LHCN-M2 (cell line): ENCODE measurements at regions not wholly inside any gene's neighbourhood (a gene's known extent, or its start where the extent isn't known, plus 50 kb on each side); places are given as distances from the start of the nearest gene placed in this dataset.
"Not testable (repeated sequence)": the region's sequence is repeated elsewhere in the genome, so short reads cannot be mapped to it uniquely, and the experiment has no call there.

ENCODE experiments used
- DNase-seq: peaks from one replicate; pipeline ENCODE4 v3.0.0-alpha.2; 2012; ENCODE audit warnings: low read depth

DNA sequence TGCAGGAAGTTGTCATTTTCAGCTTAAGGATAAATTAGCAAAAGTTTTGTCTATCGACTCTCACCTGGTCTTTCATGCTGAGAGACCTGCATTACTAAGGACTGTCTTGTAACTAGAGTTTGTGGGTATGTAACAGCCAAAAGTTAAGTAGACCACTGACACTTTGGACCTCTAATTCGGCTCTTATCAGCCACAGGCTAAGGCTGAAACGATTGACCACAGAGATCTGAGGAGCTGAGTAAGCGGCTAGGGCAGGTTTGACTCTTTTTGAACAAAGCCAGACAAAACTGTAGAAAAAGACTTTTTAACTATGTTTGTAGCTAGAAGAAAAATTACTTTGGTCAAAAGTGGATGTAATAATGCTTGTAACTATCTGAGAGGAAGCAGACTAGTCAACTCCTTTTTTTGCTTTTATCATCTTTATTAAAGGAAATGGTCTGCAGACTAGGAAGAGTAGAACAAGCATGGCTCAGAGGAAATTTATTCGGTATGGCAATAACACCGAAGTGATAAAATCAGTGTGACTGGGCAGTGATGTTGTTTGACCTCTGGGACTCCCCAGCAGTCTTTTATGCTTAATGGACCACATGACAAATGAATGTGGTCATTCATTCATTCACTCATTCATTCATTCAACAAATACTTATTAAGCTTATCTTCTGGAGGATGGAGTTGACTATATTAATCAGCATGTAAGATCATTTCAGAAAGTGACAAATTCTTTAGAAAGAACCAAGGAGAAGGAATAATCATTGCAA, 725.0 kb upstream of the HS3ST5 start:
- no peak for DNase-seq

DNA sequence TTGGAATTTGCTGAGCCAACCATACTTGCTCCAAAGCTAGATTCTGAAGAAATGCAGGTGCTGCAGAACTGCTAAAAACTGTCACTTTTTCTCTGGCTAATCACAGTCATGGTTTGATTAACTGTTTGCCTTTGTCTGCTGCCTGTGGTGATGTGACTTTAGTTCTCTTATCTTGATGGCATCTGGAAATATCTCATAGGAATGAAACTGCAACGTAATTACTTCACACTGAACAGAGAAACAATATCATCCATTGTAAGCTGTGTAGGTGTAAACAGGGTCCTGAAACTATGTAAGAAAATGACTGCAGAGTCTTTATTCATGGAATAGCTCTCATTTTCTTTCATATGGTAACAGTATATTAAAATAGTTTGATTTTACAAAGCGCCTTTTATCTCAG, 721.9 kb upstream of the HS3ST5 start:
- DNase-seq, result no peak

DNA sequence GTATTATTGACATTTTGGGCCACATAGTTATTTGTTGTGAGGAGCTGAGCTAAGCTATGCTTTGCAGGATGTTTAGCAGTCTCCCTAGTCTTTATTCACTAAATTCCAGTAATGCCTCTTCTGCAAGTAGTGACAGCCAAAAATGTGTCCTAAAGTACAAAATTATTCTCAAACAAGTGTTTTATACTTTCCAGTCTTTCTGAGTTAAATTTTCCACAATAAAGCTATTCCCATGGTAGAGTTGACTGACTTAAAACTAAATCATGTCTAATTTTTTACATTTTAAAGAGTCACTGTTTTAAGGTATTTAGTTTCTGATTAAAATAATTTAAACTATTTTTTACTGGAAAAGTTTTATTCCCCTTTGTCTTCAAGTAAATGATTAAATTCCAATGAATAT, 717.8 kb upstream of the HS3ST5 start:
- DNase-seq, result no peak

DNA sequence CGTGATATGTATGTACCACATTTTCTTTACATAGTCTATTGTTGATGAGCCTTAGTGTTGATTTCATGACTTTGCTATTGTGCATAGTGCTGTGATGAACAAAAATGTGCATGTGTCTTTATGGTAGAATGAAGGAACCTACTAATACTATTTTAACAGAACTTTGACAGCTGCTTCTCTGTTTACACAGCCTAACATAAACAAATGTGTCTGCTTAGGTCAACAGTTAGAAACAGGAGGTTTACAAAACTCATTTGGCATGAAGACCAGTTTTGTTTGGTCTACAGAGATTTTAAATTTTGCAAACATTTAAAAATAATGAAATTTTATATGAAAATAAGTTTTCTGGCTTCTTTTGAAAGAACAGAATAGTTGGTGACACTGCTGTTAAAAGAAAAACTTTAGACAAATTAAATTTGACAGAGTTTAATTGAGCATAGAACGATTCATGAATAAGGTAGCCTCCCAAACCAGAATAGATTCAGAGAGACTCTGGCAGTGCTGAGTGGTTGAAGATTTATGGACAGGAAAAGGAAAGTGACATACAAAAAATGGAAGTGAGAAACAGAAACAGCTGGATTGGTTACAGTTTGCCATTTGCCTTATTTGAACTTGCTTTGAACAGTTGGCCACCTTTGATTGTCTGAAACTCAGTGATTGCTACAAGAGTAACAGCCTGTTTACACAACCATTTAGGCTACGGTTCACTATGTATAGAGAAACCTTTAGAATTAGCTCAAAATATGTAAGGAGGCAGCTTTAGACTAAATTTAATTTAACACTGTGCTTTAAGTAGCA, 715.8 kb upstream of the HS3ST5 start:
- peak; percentile 34 for DNase-seq

DNA sequence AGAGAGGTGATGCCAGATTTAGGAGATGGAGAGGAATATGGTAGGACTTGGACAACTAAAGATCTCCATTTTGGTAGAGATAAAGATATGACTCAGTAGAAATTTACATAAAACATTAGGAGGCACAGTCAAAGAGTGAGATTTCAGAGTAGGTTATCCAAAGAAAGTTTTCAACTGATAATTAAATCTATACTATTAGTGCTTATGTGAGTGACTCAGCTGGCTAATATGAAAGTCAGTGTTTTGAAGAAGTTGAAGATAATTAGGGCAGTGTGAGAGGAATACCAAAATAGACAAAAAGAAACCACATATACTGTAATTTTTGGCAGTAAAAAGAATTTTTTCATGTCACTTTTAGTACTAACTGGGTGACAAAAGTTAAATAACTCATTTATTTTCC, 712.8 kb upstream of the HS3ST5 start:
- no peak for DNase-seq

DNA sequence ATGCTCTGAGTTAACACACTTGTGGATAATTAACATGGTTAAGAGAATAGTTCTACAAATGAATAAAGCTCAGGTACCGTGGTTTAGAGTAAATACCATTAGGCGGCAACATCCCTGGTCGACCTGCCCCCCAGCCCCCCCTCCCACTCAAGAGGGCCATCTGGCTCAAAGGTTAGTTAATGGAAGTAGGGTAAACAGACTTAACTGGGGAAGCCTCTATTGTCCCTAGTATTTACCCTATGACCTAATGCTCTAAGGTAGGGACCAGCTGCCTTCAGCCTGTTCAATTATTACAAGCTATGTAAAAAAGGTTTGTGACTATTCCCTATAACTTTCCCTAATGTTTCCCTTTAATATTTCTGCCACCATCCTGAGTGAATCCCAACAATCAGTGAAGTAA, 711.4 kb upstream of the HS3ST5 start:
- not testable (repeated sequence) for DNase-seq

DNA sequence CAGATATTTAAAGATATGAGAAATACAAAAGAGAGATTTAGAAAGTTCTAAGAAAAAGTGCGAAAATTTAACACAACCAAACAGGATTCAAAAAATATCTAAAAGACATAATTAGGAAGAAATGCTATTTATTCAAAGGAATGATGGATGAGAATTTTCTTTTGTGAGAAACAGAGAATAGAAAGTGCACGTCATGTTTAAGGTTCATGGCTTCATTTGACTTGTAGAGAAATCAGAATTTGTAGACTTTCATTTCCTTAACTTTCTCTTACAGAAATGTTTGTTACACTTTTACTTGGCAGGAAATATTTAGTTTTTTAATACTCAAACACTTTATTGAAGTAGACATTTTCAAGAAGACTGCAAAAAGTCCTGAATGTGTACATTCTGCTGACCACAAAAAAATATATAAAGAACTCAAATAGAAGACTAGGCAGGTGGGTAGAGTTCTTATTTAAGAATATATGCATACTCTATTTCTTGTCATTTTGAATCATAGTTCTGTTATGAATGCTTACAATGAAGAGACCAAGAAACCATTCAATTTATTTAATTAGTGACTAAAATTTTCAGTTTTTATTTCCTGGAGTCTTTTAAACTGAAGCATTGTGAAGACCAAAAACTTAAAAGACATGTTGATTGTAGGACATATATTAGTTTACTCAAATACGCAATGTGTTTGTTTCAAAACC, 710.5 kb upstream of the HS3ST5 start:
- no peak for DNase-seq

DNA sequence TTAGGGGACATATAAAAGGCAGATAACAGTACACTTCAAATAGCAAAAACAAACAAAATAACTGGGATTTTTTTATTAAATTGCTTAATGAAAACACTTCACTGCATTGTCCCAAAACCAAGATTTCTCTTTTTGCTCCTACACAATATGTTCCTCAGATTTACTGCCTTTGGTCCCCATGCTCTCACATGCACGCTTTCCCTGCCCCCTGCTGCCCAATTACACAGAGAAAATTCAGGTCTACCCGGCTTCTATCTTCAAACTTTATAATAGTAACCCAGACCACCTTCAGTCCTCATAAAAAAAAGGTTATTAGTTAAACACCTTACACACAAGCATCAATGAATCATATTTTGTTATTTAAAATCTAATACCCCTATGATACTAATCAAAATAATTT, 673.8 kb upstream of the HS3ST5 start:
- no peak for DNase-seq

DNA sequence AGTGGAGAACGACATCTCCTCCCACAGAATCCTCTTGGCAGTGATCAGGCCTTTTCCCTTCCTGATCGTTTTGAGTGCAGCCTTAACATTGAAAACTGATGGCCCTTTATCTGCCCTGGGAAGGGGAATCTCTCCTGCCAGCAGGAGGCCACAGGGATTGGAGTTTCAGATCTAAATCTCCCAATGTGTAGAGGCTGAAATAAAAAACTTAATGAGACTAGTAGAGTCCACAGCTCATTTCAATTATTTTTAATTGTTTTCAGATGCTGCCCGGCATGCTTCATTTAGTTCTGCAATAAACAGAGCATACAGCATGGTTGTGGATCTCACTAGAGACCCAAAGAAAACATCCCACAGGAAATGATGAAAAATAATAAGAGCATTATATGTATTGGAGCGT, 662.2 kb upstream of the HS3ST5 start:
- DNase-seq, result no peak

DNA sequence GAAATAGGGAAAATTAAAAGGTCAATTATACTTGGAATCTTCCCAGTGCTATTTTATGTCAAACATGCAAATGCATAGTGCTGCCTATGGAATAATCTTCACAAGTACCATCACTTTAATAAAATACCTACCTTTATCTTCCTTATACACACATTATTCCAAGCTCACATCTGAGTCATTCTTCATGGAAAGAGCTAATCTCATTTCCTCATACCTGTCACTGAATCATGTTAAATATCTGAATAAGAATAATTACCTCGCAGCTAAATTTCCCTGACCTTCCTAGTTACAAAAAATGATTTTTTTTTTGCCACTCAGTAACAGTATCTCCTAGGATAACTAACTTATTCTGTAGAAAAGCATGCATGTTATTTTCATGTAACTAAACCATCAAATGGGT, 661.4 kb upstream of the HS3ST5 start:
- no peak for DNase-seq

DNA sequence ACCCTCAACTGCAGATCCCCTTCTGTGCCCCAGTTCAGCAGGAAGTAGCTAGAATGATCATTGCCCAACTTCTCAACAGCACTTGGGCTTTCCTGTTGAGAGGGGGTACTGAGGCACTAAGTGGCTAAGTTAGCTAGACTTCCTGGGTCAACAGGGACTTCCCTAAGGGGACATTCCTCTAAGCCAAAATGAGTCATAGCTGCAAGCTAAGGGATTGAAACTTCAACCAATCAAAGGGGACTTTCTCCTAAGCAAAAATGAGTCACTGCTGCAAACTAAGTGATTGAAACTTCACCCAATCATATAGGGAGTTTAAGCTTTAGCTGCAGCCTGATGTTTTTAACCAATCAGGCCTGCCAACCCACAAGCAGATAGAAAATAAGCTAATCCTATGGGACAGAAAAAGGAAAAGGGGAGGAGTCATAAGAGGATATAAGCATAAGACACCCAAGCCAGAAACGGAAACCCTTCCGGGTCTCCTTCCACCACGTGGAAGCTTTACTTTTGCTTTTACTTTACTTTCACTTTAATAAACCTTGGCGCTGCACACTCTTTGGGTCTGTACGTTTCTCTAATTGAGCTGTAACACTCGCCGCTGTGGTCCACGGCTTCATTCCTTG, 659.0 kb upstream of the HS3ST5 start:
- peak; percentile 10 for DNase-seq

DNA sequence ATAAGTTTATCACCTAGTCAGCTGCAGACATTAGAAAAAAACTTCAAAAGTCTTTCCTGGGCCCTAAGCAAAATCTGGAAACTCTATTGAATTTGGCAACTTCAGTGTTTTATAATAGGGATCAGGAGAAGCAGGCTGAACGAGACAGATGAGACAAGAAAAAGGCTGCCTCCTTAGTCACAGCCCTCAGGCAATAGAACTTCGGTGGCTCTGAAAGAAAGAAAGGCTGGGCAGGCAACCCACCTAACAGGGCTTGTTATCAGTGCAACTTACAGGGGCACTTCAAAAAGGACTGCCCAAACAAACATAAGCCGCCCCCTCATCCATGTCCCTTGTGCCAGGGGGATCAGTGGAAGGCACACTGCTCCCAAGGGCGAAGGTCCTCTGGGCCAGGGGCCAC, 657.9 kb upstream of the HS3ST5 start:
- DNase-seq, result no peak

DNA sequence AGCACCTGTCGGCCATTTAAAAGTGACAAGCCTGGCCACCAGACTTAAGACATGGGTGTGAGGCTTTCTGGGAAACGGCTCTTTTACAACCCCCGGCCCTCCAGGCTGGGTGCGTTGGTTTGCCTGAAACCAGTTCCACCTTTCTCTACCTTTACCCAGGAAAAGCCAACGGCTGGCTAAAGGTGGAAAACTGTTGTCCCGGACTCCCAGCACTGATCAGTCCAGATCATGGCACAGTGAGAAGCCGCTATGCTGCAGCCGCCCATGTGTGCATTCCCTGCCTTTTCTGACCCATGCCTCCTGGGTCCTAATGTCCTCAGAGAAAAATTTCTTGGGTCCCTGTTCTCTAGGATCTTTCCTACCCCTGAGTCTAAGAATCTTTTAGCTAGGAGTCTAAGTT, 655.7 kb upstream of the HS3ST5 start:
- no peak for DNase-seq

DNA sequence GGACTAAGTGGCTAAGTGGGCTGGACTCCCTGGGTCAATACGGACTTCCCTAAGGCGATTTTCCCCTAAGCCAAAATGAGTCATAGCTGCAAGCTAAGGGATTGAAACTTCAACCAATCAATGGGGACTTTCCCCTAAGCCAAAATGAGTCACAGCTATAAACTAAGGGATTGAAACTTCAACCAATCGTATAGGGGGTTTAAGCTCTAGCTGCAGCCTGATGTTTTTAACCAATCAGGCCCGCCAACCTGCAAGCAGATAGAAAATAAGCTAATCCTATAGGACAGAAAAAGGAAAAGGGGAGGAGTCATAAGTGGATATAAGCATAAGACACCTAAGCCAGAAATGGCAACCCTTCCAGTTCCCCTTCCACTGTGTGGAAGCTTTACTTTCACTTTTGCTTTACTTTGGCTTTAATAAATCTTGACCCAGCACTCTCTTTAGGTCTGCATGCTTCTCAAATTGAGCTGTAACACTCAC, 655.0 kb upstream of the HS3ST5 start:
- DNase-seq, result peak; percentile 8

DNA sequence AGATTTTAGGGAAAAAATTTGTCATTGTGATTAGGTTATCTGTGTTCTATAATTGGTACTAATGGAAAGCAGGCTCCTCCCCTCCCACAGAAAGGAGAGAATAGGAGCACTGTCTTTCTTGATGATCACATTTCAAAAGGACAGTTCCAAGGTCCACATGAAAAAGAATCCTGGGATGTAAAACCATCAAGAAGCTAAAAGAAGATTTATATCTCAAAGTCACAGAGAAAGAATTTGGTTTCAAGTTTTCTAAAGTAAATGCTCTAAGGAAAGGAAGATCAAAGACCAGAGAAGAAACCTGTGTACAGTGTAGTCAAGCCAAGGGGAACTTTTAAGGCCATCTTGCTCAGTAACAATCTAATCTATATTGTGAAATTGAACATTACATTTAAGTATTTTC, 652.7 kb upstream of the HS3ST5 start:
- DNase-seq, result no peak

DNA sequence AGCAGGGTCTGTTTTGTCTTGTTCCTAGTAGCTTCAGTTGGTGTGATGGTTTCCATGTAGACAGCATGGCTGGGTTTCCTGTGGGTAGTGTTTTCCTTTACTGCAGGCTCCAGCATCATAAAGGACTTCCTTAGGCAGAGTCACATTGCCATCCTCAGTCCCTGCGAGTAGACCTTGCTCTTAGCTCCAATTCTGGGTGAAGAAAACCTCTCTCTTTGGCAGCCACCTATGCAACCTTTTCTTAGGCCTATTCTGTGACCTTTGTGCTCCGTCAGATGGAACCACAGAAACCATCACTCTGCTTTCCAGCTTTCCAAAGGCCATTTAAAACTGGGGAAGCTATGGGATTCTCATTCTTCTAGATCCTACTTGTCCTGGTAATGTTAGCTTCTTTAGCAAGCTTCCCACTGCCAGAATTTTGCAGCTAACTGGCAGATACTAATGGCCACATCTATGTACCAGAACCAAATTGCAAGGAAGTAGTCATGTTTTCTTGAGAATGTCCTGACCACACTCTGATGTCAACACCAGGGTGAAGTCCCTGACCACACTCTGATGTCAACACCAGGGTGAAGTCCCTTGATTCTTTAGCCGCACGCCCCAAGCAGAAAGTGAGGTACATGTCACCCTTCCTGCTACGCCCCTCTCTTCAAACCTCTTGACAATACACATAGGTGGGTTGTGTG, 646.6 kb upstream of the HS3ST5 start:
- no peak for DNase-seq

DNA sequence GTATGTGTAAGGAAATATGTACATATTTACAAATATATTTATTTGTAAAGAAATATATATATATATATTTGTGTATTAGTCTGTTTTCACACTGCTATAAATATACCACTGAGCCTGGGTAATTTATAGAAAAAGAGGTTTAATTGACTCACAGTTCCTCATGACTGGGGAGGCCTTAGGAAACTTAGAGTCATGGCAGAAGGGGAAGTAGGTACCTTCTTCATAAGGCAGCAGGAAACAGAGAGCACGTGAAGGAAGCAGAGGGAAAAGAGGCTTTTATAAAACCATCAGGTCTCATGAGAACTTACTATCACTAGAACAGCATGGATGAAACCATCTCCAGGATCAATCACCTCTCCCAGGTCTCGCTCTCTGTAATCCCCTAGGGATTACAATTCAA, 644.5 kb upstream of the HS3ST5 start:
- DNase-seq, result no peak

DNA sequence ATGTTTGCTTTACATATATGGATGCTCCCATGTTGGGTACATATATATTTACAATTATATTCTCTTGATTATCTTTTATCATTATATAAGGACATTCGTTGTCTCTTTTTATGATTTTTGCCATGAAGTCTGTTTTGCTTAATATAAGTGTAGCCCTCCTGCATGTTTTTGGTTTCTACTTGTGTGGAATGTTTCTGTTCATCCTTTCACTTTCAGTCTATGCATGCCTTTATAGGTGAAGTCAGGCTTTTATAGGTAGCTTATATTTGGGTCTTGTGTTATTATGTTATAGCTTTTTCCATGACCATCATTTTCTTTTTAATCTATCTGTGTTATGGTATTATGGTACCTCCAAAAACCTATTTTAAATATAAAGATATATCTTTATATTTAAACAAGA, 612.5 kb upstream of the HS3ST5 start:
- DNase-seq, result no peak

DNA sequence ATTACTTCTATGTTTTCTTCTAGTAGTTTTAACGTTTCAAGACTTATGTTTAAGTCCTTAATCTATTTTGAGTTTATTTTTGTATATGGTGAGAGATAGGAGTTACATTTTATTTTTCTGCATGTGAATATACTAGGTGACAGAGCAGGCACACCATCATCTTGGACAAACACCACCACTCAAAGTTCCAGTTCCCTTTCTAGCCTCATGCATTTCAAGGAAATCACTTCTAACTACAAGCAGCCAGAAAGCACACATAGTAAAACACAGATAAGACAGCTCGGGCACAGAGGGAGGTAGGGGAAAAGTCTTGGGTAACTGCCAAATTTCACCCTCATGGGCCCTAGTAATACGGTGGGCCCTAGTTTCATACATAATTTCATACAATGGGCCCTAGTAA, 609.4 kb upstream of the HS3ST5 start:
- no peak for DNase-seq

DNA sequence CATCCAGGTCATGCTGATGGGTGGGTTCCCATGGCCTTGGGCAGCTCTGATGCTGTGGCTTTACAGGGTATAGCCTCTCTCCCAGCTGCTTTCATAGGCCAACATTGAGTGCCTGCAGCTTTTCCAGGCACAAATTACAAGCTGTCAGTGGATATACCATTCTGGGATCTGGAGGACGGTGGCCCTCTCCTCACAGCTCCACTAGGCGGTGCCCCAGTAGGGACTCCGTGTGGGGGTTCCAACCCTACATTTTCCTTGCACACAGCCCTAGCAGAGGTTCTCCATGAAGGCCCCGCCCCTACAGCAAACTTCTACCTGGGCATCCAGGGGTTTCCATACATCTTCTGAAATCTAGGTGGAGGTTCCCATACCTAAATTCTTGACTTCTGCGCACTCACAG, 602.6 kb upstream of the HS3ST5 start:
- no peak for DNase-seq

DNA sequence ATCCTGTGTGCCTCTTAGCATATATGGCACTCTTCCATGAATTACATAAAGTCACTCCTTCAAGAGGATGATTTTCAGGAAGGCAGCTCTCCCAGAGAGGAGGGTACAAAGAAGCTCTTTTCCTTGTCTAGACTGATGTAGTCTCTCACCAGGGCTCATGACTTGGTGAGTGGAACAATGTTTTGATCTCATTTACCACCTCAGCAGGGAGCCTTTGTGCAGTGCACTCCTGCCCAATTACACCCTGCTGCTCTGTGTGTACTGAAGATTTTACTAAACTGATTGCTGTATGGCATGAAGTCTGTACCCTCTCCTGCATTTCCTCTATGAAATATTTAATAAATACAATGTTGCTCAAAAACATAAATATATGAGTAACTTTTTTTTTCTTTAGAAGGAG, 598.3 kb upstream of the HS3ST5 start:
- no peak for DNase-seq

DNA sequence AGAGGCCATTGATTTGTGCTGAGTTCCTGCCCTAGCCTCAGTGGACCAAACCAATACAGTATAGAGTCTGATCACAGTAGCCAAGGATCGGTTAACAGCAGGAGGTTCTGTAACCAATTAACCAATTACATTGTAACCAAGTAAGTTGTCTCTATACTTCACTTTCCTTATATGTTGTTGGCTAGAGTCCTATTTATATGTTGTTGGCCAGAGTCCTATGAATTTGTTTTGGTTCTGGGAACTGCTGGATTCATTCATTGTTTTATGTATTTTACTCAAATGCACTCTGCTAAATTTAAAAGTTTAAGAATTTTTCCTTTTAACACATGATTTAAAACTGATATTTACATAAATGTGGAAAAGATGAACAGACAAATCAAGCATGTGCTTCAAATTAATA, 597.4 kb upstream of the HS3ST5 start:
- DNase-seq, result no peak
